Neural cell (in vitro differentiated cells): ENCODE measurements at regions not wholly inside any gene's neighbourhood (a gene's known extent, or its start where the extent isn't known, plus 50 kb on each side); places are given as distances from the start of the nearest gene placed in this dataset.
A peak's percentile ranks its signal among the peaks of the same experiment; 100 is the strongest.
"Not testable (repeated sequence)": the region's sequence is repeated elsewhere in the genome, so short reads cannot be mapped to it uniquely, and the experiment has no call there.

Source experiments
- H2AFZ ChIP-seq: fragments of 200-600, 300-800 bp; sonication (generic), shearing (Covaris generic); 2 replicates; pipeline ENCODE4 v1.6.0; 2014; ENCODE audit warnings: low read depth, mild to moderate bottlenecking, antibody characterized with exemption, low read length, moderate library complexity
- H3F3A ChIP-seq: fragments of 200-600 bp; shearing (Covaris generic); 2 replicates; pipeline ENCODE4 v1.6.1; 2016; ENCODE audit warnings: mild to moderate bottlenecking, moderate library complexity, mixed read lengths, antibody characterized with exemption, low read length; ENCODE audit not compliant: insufficient read depth, poor library complexity, severe bottlenecking
- H3K27ac ChIP-seq: fragments of 200-600, 300-800 bp; sonication (generic), shearing (Covaris generic); 2 replicates; pipeline ENCODE4 v1.5.1; 2014; ENCODE audit warnings: mild to moderate bottlenecking, low read length, moderate library complexity
- H3K27me3 ChIP-seq: fragments of 300-800, 200-600 bp; sonication (generic), shearing (Covaris generic); 2 replicates; pipeline ENCODE4 v1.6.0; 2014; ENCODE audit warnings: mild to moderate bottlenecking, low read depth, low read length, moderate library complexity; ENCODE audit not compliant: insufficient read depth
- H3K36me3 ChIP-seq: fragments of 300-800, 200-600 bp; sonication (generic), shearing (Covaris generic); 2 replicates; pipeline ENCODE4 v1.5.1; 2014; ENCODE audit warnings: mild to moderate bottlenecking, antibody characterized with exemption, low read length, moderate library complexity; ENCODE audit not compliant: insufficient read depth
- H3K4me2 ChIP-seq: fragments of 300-800, 200-600 bp; sonication (generic), shearing (Covaris generic); 2 replicates; pipeline ENCODE4 v1.6.0; 2014; ENCODE audit warnings: mild to moderate bottlenecking, low read length
- H3K4me3 ChIP-seq: fragments of 300-800, 200-600 bp; sonication (generic), shearing (Covaris generic); 2 replicates; pipeline ENCODE4 v1.5.1; 2014; ENCODE audit warnings: mild to moderate bottlenecking, low read length, moderate library complexity
- H3K79me2 ChIP-seq: fragments of 200-600 bp; shearing (Covaris generic); replicated peaks from 2 replicates; pipeline ENCODE4 v1.6.0; 2014; ENCODE audit warnings: mild to moderate bottlenecking, low read length, moderate library complexity; ENCODE audit not compliant: insufficient read depth
- H3K9ac ChIP-seq: fragments of 300-800, 200-600 bp; sonication (generic), shearing (Covaris generic); 2 replicates; pipeline ENCODE4 v1.6.1; 2016; ENCODE audit warnings: mild to moderate bottlenecking, low read length, mixed read lengths
- H3K9me2 ChIP-seq: fragments of 200-600 bp; shearing (Covaris generic); 2 replicates; pipeline ENCODE4 v1.6.1; 2016; ENCODE audit warnings: mild to moderate bottlenecking, low read length, mixed read lengths; ENCODE audit not compliant: insufficient read depth
- H3K9me3 ChIP-seq: fragments of 200-600, 300-800 bp; sonication (generic), shearing (Covaris generic); 2 replicates; pipeline ENCODE4 v1.6.1; 2016; ENCODE audit warnings: mild to moderate bottlenecking, mixed run types, low read length, moderate library complexity, mixed read lengths
- H4K20me1 ChIP-seq: fragments of 200-600 bp; shearing (Covaris generic); 2 replicates; pipeline ENCODE4 v1.6.1; 2016; ENCODE audit warnings: mild to moderate bottlenecking, mixed run types; ENCODE audit not compliant: insufficient read depth
- EP300 ChIP-seq: fragments of 450-650 bp; conservative IDR thresholded peaks from 2 replicates; pipeline ENCODE4 v1.6.1; 2014; ENCODE audit warnings: antibody characterized with exemption, mild to moderate bottlenecking, moderate library complexity; ENCODE audit not compliant: poor library complexity, severe bottlenecking
- EZH2 ChIP-seq: fragments of 200-600, 300-800 bp; shearing (Covaris generic), sonication (generic); IDR thresholded peaks from 2 replicates; pipeline ENCODE4 v1.6.1; 2014; ENCODE audit warnings: antibody characterized with exemption, low read length, borderline replicate concordance, mild to moderate bottlenecking; ENCODE audit not compliant: insufficient read depth, poor library complexity, severe bottlenecking
- MXI1 ChIP-seq: fragments of 450-650 bp; conservative IDR thresholded peaks from 2 replicates; pipeline ENCODE4 v1.6.1; 2014; ENCODE audit warnings: antibody characterized with exemption, mild to moderate bottlenecking; ENCODE audit not compliant: poor library complexity, severe bottlenecking
- POLR2AphosphoS5 ChIP-seq: IDR thresholded peaks from 2 replicates; pipeline ENCODE4 v1.6.1; 2012
- RAD21 ChIP-seq: fragments of 450-650 bp; conservative IDR thresholded peaks from 2 replicates; pipeline ENCODE4 v1.6.1; 2014; ENCODE audit warnings: antibody characterized with exemption, mild to moderate bottlenecking, moderate library complexity
- SMC3 ChIP-seq: fragments of 450-650 bp; conservative IDR thresholded peaks from 2 replicates; pipeline ENCODE4 v1.6.1; 2014; ENCODE audit warnings: antibody characterized with exemption, mild to moderate bottlenecking, moderate library complexity; ENCODE audit not compliant: poor library complexity
- TAF1 ChIP-seq: IDR thresholded peaks from 2 replicates; pipeline ENCODE4 v1.6.1; 2012; ENCODE audit warnings: low read depth
- TF ChIP-seq, protein P1 (sequence below): fragments of 450-650 bp; IDR thresholded peaks from 2 replicates; pipeline ENCODE4 v1.5.1; 2014; ENCODE audit warnings: antibody characterized with exemption, mild to moderate bottlenecking, moderate library complexity; ENCODE audit not compliant: poor library complexity, severe bottlenecking
- TF ChIP-seq, protein P2 (sequence below): IDR thresholded peaks from 2 replicates; pipeline ENCODE4 v1.6.1; 2012; ENCODE audit warnings: borderline replicate concordance

DNA sequence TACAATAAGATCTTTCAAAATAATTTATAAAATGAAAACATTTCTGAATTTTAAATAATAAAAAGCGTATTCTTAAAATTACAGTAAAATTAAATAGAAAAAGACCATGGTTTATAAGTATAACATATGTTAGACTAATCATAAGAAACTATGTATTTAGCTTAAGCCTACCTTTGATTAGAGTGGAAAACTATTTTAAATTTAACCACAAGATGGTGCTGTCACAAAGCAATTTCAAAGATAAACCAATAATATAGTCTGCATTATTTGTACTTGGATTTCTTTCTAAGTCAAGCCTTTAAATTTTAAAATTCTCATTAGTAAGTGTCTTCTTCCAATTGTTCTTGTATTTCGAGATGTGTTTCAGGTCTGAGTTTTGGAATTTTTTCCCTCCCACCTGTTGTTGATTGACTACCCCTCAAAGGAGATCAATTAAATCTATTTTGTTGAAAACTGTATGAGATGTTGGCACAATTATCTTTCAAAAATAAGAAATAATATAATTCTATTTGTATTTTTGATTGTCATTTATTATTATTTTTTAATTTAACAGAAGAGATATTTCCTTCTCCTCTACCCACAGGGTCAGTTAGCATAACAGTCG lies 459.8 kb downstream of the KCNT2 start:
- Histone ChIP-seq H3K9me3 (no peaks in the 10 kb centered on the region), H2AFZ (no peak overlapping the region), H3K4me3 (no peak overlapping the region), H3K9me2 (no peaks in the 10 kb centered on the region), H3K27me3 (no peaks in the 10 kb centered on the region), H4K20me1 (no peaks in the 10 kb centered on the region), H3K9ac (no peak overlapping the region), H3F3A (no peaks in the 10 kb centered on the region), H3K79me2 (no peaks in the 10 kb centered on the region), H3K36me3 (no peaks in the 10 kb centered on the region), H3K27ac (no peak overlapping the region), H3K4me2 (no peak overlapping the region)
- no peak for TF ChIP-seq MXI1
- TF ChIP-seq, protein P1, sequence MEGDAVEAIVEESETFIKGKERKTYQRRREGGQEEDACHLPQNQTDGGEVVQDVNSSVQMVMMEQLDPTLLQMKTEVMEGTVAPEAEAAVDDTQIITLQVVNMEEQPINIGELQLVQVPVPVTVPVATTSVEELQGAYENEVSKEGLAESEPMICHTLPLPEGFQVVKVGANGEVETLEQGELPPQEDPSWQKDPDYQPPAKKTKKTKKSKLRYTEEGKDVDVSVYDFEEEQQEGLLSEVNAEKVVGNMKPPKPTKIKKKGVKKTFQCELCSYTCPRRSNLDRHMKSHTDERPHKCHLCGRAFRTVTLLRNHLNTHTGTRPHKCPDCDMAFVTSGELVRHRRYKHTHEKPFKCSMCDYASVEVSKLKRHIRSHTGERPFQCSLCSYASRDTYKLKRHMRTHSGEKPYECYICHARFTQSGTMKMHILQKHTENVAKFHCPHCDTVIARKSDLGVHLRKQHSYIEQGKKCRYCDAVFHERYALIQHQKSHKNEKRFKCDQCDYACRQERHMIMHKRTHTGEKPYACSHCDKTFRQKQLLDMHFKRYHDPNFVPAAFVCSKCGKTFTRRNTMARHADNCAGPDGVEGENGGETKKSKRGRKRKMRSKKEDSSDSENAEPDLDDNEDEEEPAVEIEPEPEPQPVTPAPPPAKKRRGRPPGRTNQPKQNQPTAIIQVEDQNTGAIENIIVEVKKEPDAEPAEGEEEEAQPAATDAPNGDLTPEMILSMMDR: peak; percentile 66
- TF ChIP-seq POLR2AphosphoS5: no peak
- TF ChIP-seq EP300: no peak
- TF ChIP-seq, protein P2, sequence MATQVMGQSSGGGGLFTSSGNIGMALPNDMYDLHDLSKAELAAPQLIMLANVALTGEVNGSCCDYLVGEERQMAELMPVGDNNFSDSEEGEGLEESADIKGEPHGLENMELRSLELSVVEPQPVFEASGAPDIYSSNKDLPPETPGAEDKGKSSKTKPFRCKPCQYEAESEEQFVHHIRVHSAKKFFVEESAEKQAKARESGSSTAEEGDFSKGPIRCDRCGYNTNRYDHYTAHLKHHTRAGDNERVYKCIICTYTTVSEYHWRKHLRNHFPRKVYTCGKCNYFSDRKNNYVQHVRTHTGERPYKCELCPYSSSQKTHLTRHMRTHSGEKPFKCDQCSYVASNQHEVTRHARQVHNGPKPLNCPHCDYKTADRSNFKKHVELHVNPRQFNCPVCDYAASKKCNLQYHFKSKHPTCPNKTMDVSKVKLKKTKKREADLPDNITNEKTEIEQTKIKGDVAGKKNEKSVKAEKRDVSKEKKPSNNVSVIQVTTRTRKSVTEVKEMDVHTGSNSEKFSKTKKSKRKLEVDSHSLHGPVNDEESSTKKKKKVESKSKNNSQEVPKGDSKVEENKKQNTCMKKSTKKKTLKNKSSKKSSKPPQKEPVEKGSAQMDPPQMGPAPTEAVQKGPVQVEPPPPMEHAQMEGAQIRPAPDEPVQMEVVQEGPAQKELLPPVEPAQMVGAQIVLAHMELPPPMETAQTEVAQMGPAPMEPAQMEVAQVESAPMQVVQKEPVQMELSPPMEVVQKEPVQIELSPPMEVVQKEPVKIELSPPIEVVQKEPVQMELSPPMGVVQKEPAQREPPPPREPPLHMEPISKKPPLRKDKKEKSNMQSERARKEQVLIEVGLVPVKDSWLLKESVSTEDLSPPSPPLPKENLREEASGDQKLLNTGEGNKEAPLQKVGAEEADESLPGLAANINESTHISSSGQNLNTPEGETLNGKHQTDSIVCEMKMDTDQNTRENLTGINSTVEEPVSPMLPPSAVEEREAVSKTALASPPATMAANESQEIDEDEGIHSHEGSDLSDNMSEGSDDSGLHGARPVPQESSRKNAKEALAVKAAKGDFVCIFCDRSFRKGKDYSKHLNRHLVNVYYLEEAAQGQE: no peak
- TF ChIP-seq EZH2: no peak
- no peak for TF ChIP-seq TAF1
- TF ChIP-seq SMC3: peak; percentile 75
- peak; percentile 74 for TF ChIP-seq RAD21

DNA sequence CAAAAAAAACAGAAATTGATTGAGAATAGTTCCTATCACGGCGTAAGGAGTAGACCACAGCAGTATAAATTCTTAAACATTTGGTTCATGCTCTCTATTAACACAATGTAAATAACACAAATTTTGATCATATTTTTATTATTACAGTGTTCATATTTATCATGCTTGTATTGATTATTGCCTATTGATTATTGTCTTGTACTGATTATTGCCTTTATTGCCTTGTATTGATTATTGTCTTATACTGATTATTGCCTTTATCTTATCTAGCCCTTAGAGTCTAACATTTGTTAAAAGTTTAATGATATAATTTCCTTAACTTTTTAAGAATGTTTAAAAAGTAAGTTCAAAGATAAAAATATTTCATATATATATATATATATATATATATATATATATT lies 460.7 kb downstream of the KCNT2 start:
- Histone ChIP-seq H3K27me3 (no peaks in the 10 kb centered on the region), H3K9me3 (no peaks in the 10 kb centered on the region), H2AFZ (no peak overlapping the region), H3F3A (no peaks in the 10 kb centered on the region), H3K79me2 (no peaks in the 10 kb centered on the region), H4K20me1 (no peaks in the 10 kb centered on the region), H3K36me3 (no peaks in the 10 kb centered on the region), H3K9me2 (no peaks in the 10 kb centered on the region), H3K9ac (no peak overlapping the region), H3K27ac (no peak overlapping the region), H3K4me3 (no peak overlapping the region), H3K4me2 (no peak overlapping the region)
- TF ChIP-seq MXI1 (no peak), EP300 (no peak), SMC3 (no peak)
- TF ChIP-seq, protein P1: no peak
- TF ChIP-seq, protein P2: no peak

DNA sequence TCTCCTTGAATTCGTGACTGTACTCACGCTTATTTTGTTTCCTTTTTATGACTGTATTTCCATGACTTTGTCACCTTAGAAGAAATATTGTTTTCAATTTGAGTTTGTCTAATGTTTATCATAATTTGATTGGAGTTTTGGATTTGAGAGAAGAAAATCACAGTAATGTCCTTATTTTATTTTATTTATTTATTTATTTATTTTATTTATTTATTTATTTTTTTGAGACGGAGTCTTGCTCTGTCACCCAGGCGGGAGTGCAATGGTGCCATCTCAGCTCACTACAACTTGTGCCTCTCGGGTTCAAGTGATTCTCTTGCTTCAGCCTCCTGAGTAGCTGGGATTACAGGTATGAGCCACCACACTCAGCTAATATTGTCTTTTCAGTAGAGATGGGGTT lies 463.1 kb downstream of the KCNT2 start:
- H3K79me2 ChIP-seq, H3F3A ChIP-seq, H3K4me2 ChIP-seq, H4K20me1 ChIP-seq, H3K9me2 ChIP-seq, H3K27me3 ChIP-seq, H2AFZ ChIP-seq, H3K9me3 ChIP-seq, H3K27ac ChIP-seq, H3K9ac ChIP-seq, H3K4me3 ChIP-seq, H3K36me3 ChIP-seq: not testable (repeated sequence)
